ENCODE measurements at regions not wholly inside any gene's neighbourhood (a gene's known extent, or its start where the extent isn't known, plus 50 kb on each side); places are given as distances from the start of the nearest gene placed in this dataset.
A peak's percentile ranks its signal among the peaks of the same experiment; 100 is the strongest.
"Not testable (repeated sequence)": the region's sequence is repeated elsewhere in the genome, so short reads cannot be mapped to it uniquely, and the experiment has no call there.

DNA sequence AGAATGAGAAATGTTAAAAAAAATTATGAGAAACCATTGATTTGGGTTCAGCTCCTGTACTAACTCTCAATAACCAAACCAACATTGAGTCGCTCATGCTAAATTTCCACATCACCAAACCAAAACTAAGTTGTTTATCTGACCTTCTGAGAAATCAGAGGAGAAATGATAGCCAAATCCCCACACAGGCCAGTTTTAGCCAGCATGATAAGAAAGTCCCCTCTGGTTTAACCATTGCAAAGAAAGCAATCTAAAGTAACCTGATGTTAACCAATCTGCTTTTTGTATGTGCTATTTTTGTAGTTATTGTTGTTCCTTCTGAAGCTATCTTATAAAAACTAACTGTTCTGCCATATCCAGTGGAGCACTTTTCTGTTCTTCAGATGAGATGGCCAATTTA, 599.7 kb downstream of the SLC16A7 start:
- no peak for DNase-seq (ENCODE audit: low read depth in 1 of 2, low spot score in 1 of 2)
- in situ Hi-C loops (cut with HindIII; ENCODE audit: low pct_unique_long_range_greater_than_20kb, low sequenced_read_pairs), result no loop called here
- TF ChIP-seq JUND (IDR thresholded peaks at IDR 0.05; ENCODE audit: low read depth), result no peak

DNA sequence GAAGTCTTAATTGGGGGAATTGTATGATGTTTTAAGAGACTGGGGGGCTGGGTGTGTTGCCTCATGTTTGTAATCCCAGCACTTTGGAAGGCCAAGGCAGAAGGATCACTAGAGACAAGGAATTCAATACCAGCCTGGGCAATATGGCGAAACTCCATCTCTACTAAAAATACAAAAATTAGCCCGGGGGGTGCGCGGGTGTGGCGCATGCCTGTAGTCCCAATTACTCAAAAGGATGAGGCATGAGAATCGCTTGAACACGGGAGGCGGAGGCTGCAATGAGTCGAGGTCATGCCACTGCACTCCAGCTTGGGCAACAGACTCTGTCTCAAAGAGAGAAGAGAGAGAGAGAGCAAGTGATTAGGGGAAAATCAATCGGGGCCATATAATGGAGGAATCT, 600.5 kb downstream of the SLC16A7 start:
- no peak for TF ChIP-seq JUND (IDR thresholded peaks at IDR 0.05; ENCODE audit: low read depth)
- in situ Hi-C loops (cut with HindIII; ENCODE audit: low pct_unique_long_range_greater_than_20kb, low sequenced_read_pairs), result no loop called here
- DNase-seq (ENCODE audit: low read depth in 1 of 2, low spot score in 1 of 2), result no peak

- TF ChIP-seq JUND (IDR thresholded peaks at IDR 0.05; ENCODE audit: low read depth), result no peak
- no peak for DNase-seq (ENCODE audit: low read depth in 1 of 2, low spot score in 1 of 2)
- in situ Hi-C loops (cut with HindIII; ENCODE audit: low pct_unique_long_range_greater_than_20kb, low sequenced_read_pairs), result no loop called here
Observed at GRCh38 chr12:60197589-60197988, 601.8 kb downstream of the SLC16A7 start.

GRCh38 chr12:60201891-60202290, 606.1 kb downstream of the SLC16A7 start:
- no peak for DNase-seq (ENCODE audit: low read depth in 1 of 2, low spot score in 1 of 2)
- TF ChIP-seq JUND (IDR thresholded peaks at IDR 0.05; ENCODE audit: low read depth), result no peak
- in situ Hi-C loops (cut with HindIII; ENCODE audit: low pct_unique_long_range_greater_than_20kb, low sequenced_read_pairs), result no loop called here

GRCh38 chr12:60205500-60205899, 609.7 kb downstream of the SLC16A7 start:
- TF ChIP-seq JUND (IDR thresholded peaks at IDR 0.05; ENCODE audit: low read depth), result no peak
- DNase-seq (ENCODE audit: low read depth in 1 of 2, low spot score in 1 of 2), result peak in 1 of 2 experiments; percentile 61
- in situ Hi-C loops (cut with HindIII; ENCODE audit: low pct_unique_long_range_greater_than_20kb, low sequenced_read_pairs), result no loop called here

DNA sequence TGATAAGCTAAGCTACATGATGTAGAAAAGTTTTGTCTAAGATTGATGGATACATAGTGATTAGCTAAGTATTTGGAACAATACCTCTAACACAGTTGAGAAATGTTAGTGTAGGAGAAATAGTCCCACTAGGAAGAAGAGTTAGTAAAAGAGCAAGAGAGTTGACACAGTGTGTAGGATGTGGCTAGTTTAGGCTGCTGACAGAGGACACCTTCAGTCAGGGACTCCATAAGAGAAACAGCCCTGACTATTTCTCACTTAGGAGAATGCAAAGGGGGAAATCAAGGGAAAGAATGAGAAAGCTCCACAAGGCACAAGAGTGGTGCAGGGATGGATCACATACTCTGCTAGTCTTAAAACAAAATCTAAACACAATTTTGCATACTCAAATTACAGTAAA, 613.7 kb downstream of the SLC16A7 start:
- in situ Hi-C loops (cut with HindIII; ENCODE audit: low pct_unique_long_range_greater_than_20kb, low sequenced_read_pairs), result no loop called here
- peak in 1 of 2 experiments; percentile 20 for DNase-seq (ENCODE audit: low read depth in 1 of 2, low spot score in 1 of 2)
- no peak for TF ChIP-seq JUND (IDR thresholded peaks at IDR 0.05; ENCODE audit: low read depth)

- peak in 1 of 2 experiments; percentile 26 for DNase-seq (ENCODE audit: low read depth in 1 of 2, low spot score in 1 of 2)
- no peak for TF ChIP-seq JUND (IDR thresholded peaks at IDR 0.05; ENCODE audit: low read depth)
- in situ Hi-C loops (cut with HindIII; ENCODE audit: low pct_unique_long_range_greater_than_20kb, low sequenced_read_pairs), result no loop called here
Observed at GRCh38 chr12:60209933-60210332, 614.1 kb downstream of the SLC16A7 start.

DNA sequence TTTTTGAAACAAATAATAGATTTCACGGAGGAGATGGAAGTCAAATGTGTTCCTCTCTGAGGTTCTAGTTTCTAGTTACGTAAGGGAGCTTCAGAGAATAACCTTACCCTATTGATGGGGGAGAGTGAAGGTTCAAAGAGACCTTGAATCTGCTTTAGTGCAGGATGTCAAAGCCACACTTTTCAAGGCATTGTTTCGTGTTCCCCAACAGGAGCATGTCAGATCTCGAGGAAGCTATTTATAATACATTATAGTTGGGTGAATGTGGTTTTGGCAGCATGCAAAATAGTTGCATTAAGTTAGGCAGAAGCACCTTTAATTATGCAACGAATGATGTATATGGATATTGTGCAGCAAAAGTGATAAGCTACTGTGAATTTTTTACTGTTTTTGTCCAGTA, 614.9 kb downstream of the SLC16A7 start:
- in situ Hi-C loops (cut with HindIII; ENCODE audit: low pct_unique_long_range_greater_than_20kb, low sequenced_read_pairs), result no loop called here
- no peak for TF ChIP-seq JUND (IDR thresholded peaks at IDR 0.05; ENCODE audit: low read depth)
- DNase-seq (ENCODE audit: low read depth in 1 of 2, low spot score in 1 of 2), result no peak

GRCh38 chr12:60211244-60211643, 615.4 kb downstream of the SLC16A7 start:
- no peak for TF ChIP-seq JUND (IDR thresholded peaks at IDR 0.05; ENCODE audit: low read depth)
- DNase-seq (ENCODE audit: low read depth in 1 of 2, low spot score in 1 of 2), result no peak
- in situ Hi-C loops (cut with HindIII; ENCODE audit: low pct_unique_long_range_greater_than_20kb, low sequenced_read_pairs), result no loop called here

DNA sequence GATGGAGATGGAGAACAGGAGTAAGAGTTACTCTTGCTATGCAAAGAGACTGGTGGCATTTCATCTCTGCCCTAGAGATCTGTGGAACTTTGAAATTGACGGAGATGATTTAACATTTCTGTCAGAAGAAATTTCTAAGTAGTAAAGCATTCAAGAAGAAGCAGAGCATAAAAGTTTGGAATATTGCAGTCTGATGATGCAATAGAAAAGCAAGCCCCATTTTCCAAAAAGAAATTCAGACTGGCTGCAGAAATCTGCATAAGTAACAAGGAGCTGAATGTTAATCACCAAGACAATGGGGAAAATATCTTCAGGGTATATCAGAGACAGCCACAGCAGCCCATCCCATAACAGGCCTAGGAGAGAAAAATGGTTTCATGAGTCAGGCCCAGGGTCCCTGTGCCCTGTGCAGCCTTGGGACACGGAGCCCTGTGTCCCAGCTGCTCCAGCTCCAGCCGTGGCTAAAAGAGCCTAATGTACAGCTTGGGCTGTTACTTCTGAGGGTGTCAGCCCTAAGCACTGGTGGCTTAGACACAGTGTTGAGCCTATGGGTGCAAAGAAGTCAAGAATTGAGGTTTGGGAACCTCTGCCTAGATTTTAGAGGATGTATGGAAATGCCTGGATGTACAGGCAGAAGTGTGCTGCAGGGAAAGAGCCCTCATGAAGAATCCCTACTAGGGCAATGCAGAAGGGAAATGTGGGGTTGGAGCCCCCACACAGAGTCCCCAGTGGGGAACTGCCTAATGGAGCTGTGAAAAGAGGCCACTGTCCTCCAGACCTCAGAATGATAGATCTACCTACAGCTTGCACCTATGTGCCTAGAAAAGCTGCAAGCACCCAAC, 616.6 kb downstream of the SLC16A7 start:
- no peak for TF ChIP-seq JUND (IDR thresholded peaks at IDR 0.05; ENCODE audit: low read depth)
- in situ Hi-C loops (cut with HindIII; ENCODE audit: low pct_unique_long_range_greater_than_20kb, low sequenced_read_pairs), result no loop called here
- DNase-seq (ENCODE audit: low read depth in 1 of 2, low spot score in 1 of 2), result no peak

- in situ Hi-C loops (cut with HindIII; ENCODE audit: low pct_unique_long_range_greater_than_20kb, low sequenced_read_pairs); DNase-seq (ENCODE audit: low read depth in 1 of 2, low spot score in 1 of 2): not testable (repeated sequence)
Observed at GRCh38 chr12:60213272-60213671, 617.4 kb downstream of the SLC16A7 start.

DNA sequence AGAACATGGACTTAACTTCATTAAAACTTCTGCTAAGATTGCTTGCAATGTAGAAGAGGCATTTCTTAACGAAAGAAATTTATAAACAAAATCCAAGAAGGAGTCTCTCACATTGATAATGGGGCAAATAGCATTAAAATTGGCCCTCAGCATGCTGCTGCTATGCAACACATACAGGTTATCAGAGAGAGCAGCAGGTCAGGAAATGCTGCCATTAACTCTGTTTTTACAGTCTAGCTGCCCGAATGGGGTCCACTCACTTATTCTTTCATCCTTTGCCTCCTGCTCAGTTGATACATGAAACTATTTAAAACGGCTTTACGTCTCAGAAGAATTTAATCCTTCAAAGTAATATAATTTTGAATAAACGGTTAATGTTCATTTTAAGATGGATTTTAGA, 620.4 kb downstream of the SLC16A7 start:
- in situ Hi-C loops (cut with HindIII; ENCODE audit: low pct_unique_long_range_greater_than_20kb, low sequenced_read_pairs), result no loop called here
- DNase-seq (ENCODE audit: low read depth in 1 of 2, low spot score in 1 of 2), result no peak
- no peak for TF ChIP-seq JUND (IDR thresholded peaks at IDR 0.05; ENCODE audit: low read depth)

DNA sequence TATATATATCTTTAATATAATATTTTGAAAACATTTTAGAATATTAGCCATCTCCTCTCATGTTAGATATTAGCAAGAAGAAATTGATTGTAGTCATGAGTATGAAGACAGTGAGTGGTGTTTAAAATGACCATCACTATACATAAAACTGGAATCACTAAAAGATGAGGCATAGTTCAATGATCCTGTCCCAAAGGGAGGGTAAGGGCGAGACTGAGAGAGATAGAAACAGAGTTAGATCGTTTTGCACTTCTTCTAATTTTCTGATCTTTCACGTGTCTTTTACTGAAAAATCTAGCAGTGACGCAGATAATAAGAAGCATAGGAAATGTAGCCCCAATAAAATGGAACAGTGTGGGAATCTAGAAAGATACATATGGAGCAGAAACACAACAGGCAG, 627.4 kb downstream of the SLC16A7 start:
- no peak for TF ChIP-seq JUND (IDR thresholded peaks at IDR 0.05; ENCODE audit: low read depth)
- no peak for DNase-seq (ENCODE audit: low read depth in 1 of 2, low spot score in 1 of 2)
- in situ Hi-C loops (cut with HindIII; ENCODE audit: low pct_unique_long_range_greater_than_20kb, low sequenced_read_pairs), result no loop called here
